GM23338 (cell line): ENCODE measurements at regions not wholly inside any gene's neighbourhood (a gene's known extent, or its start where the extent isn't known, plus 50 kb on each side); places are given as distances from the start of the nearest gene placed in this dataset.

Experiments used
- ATAC-seq: fragments of 200-7000 bp; cut with Tn5 transposase; 3 replicates; pipeline ENCODE4 v1.9.1; 2020
- DNase-seq: peaks from one replicate; pipeline ENCODE4 v3.0.0-alpha.2; 2015; ENCODE audit warnings: low spot score
- H2AFZ ChIP-seq: fragments of 200-600 bp; sonication (generic); 2 replicates; pipeline ENCODE4 v1.8.0; 2016; ENCODE audit warnings: antibody characterized with exemption, mild to moderate bottlenecking, moderate library complexity
- H3F3A ChIP-seq: fragments of 200-600 bp; sonication (generic); replicated peaks from 2 replicates; pipeline ENCODE4 v1.8.0; 2017; ENCODE audit warnings: antibody characterized with exemption, mixed run types, low read depth
- H3K27ac ChIP-seq: fragments of 200-600 bp; sonication (generic); 2 replicates; pipeline ENCODE4 v1.6.1; 2016; ENCODE audit warnings: low read depth
- H3K27me3 ChIP-seq: fragments of 200-600 bp; sonication (generic); 2 replicates; pipeline ENCODE4 v1.8.0; 2016; ENCODE audit warnings: mild to moderate bottlenecking, mixed run types, moderate library complexity; ENCODE audit not compliant: insufficient read depth
- H3K36me3 ChIP-seq: fragments of 200-600 bp; sonication (generic); 2 replicates; pipeline ENCODE4 v1.8.0; 2016; ENCODE audit warnings: mild to moderate bottlenecking; ENCODE audit not compliant: insufficient read depth
- H3K4me1 ChIP-seq: fragments of 200-600 bp; sonication (generic); 2 replicates; pipeline ENCODE4 v1.8.0; 2016; ENCODE audit warnings: mild to moderate bottlenecking, moderate library complexity; ENCODE audit not compliant: insufficient read depth
- H3K4me2 ChIP-seq: fragments of 200-600 bp; sonication (generic); 2 replicates; pipeline ENCODE4 v1.7.1; 2017; ENCODE audit warnings: mixed run types
- H3K4me3 ChIP-seq: fragments of 200-600 bp; sonication (generic); 2 replicates; pipeline ENCODE4 v1.6.1; 2016; ENCODE audit warnings: mixed run types
- H3K79me2 ChIP-seq: fragments of 200-600 bp; sonication (generic); replicated peaks from 2 replicates; pipeline ENCODE4 v1.8.0; 2017; ENCODE audit warnings: mild to moderate bottlenecking; ENCODE audit not compliant: insufficient read depth
- H3K9me2 ChIP-seq: fragments of 200-600 bp; sonication (generic); 2 replicates; pipeline ENCODE4 v1.8.0; 2017; ENCODE audit not compliant: insufficient read depth
- H4K20me1 ChIP-seq: fragments of 200-600 bp; sonication (generic); replicated peaks from 2 replicates; pipeline ENCODE4 v1.8.0; 2017; ENCODE audit warnings: mild to moderate bottlenecking; ENCODE audit not compliant: insufficient read depth
- H3K27ac Mint-ChIP-seq: 2 replicates; pipeline ENCODE4 v1.8.0; 2020; ENCODE audit warnings: inconsistent platforms, mild to moderate bottlenecking, moderate library complexity, mixed read lengths
- H3K27me3 Mint-ChIP-seq: 3 replicates; pipeline ENCODE4 v1.8.0; 2022; ENCODE audit warnings: low read depth, mild to moderate bottlenecking, moderate library complexity, mixed read lengths, inconsistent platforms; ENCODE audit not compliant: insufficient read depth, poor library complexity
- H3K36me3 Mint-ChIP-seq: 3 replicates; pipeline ENCODE4 v1.8.0; 2021; ENCODE audit warnings: low read depth, mild to moderate bottlenecking, inconsistent platforms, moderate library complexity, mixed read lengths
- H3K4me1 Mint-ChIP-seq: 3 replicates; pipeline ENCODE4 v1.8.0; 2020; ENCODE audit warnings: mild to moderate bottlenecking, inconsistent platforms, mixed read lengths
- H3K4me3 Mint-ChIP-seq: 3 replicates; pipeline ENCODE4 v1.8.0; 2021; ENCODE audit warnings: moderate library complexity, mild to moderate bottlenecking, inconsistent platforms, mixed read lengths
- H3K9me3 Mint-ChIP-seq: 3 replicates; pipeline ENCODE4 v1.8.0; 2020; ENCODE audit warnings: moderate library complexity, mild to moderate bottlenecking, inconsistent platforms, mixed read lengths
- CTCF ChIP-seq, 2 experiments: fragments of 200-600 bp in 1 of 2; sonication (generic) in 1 of 2; conservative IDR thresholded peaks; 2 replicates each; pipeline versions ENCODE4 v1.5.1 to v1.6.1; 2016 to 2017; ENCODE audit warnings: antibody characterized with exemption in 2 of 2, low read depth in 2 of 2, mild to moderate bottlenecking in 2 of 2, moderate library complexity in 1 of 2
- EZH2 ChIP-seq: fragments of 200-600 bp; sonication (generic); IDR thresholded peaks from one replicate; pipeline ENCODE4 v1.8.0; 2017; ENCODE audit warnings: antibody characterized with exemption, mild to moderate bottlenecking, low read depth; ENCODE audit not compliant: unreplicated experiment
- POLR2AphosphoS5 ChIP-seq: IDR thresholded peaks from 2 replicates; pipeline ENCODE4 v1.6.1; 2016; ENCODE audit warnings: antibody characterized with exemption, low read depth
- ZNF114 ChIP-seq: fragments of 250-450 bp; sonication (Bioruptor Pico); IDR thresholded peaks from 2 replicates; pipeline ENCODE4 v1.5.0; 2020; ENCODE audit warnings: mild to moderate bottlenecking, moderate library complexity
- ZNF331 ChIP-seq: fragments of 250-450 bp; sonication (Bioruptor Pico); IDR thresholded peaks from 2 replicates; pipeline ENCODE4 v1.5.0; 2020; ENCODE audit warnings: low read depth, mild to moderate bottlenecking, moderate library complexity
- TF ChIP-seq, protein P1 (sequence below): IDR thresholded peaks from 2 replicates; pipeline ENCODE4 v1.6.1; 2016; ENCODE audit warnings: antibody characterized with exemption
- TF ChIP-seq, protein P2 (sequence below): fragments of 250-450 bp; sonication (Bioruptor Pico); IDR thresholded peaks from 2 replicates; pipeline ENCODE4 v1.5.0; 2020; ENCODE audit warnings: mild to moderate bottlenecking, moderate library complexity

DNA sequence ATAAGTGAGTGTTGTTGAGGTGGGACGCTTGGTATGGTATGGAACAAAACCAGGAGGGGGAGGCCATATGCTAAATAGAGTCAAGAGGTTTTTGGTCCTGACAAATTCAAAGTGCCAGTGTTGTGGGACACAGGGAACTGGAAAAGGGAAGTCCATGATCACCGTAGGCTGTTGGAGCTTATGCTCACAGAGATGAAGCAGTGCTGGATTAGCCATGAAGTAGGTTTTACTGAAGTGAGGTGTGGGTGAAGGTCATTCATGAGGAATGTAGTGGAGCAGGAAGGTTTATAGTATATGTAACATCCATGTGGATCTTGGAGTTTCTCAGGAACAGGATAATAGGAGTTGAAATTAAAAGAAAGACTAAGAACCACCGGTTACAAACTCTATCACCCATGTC lies 256.1 kb upstream of the PITX2 start:
- Histone ChIP-seq H3K4me1 (peaks cover 9% of the 10 kb centered on the region; the same call in 1 of the 2 replicates), H3K4me2 (no peak overlapping the region), H2AFZ (no peak overlapping the region), H4K20me1 (no peaks in the 10 kb centered on the region), H3F3A (no peaks in the 10 kb centered on the region), H3K4me3 (no peak overlapping the region), H3K27ac (no peak overlapping the region), H3K9me2 (peaks cover 4% of the 10 kb centered on the region), H3K27me3 (no peaks in the 10 kb centered on the region), H3K79me2 (no peaks in the 10 kb centered on the region), H3K36me3 (no peaks in the 10 kb centered on the region)
- Mint-ChIP-seq H3K36me3 (peaks cover 10% of the 10 kb centered on the region; the same call in 2 of the 3 replicates), H3K4me1 (peaks cover 17% of the 10 kb centered on the region), H3K27me3 (no peaks in the 10 kb centered on the region), H3K9me3 (peaks cover 5% of the 10 kb centered on the region; the same call in 2 of the 3 replicates), H3K4me3 (no peak overlapping the region), H3K27ac (no peak overlapping the region)
- ATAC-seq, result no peak
- no peak for TF ChIP-seq POLR2AphosphoS5
- TF ChIP-seq ZNF114 (CRISPR knock-in tag), result no peak
- TF ChIP-seq ZNF331 (CRISPR knock-in tag), result no peak
- TF ChIP-seq, protein P1, sequence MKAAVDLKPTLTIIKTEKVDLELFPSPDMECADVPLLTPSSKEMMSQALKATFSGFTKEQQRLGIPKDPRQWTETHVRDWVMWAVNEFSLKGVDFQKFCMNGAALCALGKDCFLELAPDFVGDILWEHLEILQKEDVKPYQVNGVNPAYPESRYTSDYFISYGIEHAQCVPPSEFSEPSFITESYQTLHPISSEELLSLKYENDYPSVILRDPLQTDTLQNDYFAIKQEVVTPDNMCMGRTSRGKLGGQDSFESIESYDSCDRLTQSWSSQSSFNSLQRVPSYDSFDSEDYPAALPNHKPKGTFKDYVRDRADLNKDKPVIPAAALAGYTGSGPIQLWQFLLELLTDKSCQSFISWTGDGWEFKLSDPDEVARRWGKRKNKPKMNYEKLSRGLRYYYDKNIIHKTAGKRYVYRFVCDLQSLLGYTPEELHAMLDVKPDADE, result no peak
- no peak for TF ChIP-seq EZH2
- TF ChIP-seq, protein P2, sequence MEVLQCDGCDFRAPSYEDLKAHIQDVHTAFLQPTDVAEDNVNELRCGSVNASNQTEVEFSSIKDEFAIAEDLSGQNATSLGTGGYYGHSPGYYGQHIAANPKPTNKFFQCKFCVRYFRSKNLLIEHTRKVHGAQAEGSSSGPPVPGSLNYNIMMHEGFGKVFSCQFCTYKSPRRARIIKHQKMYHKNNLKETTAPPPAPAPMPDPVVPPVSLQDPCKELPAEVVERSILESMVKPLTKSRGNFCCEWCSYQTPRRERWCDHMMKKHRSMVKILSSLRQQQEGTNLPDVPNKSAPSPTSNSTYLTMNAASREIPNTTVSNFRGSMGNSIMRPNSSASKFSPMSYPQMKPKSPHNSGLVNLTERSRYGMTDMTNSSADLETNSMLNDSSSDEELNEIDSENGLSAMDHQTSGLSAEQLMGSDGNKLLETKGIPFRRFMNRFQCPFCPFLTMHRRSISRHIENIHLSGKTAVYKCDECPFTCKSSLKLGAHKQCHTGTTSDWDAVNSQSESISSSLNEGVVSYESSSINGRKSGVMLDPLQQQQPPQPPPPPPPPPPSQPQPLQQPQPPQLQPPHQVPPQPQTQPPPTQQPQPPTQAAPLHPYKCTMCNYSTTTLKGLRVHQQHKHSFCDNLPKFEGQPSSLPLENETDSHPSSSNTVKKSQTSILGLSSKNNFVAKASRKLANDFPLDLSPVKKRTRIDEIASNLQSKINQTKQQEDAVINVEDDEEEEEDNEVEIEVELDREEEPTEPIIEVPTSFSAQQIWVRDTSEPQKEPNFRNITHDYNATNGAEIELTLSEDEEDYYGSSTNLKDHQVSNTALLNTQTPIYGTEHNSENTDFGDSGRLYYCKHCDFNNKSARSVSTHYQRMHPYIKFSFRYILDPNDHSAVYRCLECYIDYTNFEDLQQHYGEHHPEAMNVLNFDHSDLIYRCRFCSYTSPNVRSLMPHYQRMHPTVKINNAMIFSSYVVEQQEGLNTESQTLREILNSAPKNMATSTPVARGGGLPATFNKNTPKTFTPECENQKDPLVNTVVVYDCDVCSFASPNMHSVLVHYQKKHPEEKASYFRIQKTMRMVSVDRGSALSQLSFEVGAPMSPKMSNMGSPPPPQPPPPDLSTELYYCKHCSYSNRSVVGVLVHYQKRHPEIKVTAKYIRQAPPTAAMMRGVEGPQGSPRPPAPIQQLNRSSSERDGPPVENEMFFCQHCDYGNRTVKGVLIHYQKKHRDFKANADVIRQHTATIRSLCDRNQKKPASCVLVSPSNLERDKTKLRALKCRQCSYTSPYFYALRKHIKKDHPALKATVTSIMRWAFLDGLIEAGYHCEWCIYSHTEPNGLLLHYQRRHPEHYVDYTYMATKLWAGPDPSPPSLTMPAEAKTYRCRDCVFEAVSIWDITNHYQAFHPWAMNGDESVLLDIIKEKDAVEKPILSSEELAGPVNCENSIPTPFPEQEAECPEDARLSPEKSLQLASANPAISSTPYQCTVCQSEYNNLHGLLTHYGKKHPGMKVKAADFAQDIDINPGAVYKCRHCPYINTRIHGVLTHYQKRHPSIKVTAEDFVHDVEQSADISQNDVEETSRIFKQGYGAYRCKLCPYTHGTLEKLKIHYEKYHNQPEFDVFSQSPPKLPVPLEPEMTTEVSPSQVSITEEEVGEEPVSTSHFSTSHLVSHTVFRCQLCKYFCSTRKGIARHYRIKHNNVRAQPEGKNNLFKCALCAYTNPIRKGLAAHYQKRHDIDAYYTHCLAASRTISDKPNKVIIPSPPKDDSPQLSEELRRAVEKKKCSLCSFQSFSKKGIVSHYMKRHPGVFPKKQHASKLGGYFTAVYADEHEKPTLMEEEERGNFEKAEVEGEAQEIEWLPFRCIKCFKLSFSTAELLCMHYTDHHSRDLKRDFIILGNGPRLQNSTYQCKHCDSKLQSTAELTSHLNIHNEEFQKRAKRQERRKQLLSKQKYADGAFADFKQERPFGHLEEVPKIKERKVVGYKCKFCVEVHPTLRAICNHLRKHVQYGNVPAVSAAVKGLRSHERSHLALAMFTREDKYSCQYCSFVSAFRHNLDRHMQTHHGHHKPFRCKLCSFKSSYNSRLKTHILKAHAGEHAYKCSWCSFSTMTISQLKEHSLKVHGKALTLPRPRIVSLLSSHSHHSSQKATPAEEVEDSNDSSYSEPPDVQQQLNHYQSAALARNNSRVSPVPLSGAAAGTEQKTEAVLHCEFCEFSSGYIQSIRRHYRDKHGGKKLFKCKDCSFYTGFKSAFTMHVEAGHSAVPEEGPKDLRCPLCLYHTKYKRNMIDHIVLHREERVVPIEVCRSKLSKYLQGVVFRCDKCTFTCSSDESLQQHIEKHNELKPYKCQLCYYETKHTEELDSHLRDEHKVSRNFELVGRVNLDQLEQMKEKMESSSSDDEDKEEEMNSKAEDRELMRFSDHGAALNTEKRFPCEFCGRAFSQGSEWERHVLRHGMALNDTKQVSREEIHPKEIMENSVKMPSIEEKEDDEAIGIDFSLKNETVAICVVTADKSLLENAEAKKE (CRISPR knock-in tag), result no peak
- no peak for TF ChIP-seq CTCF (conservative IDR thresholded peaks at IDR 0.05; ENCODE audit: low read depth in 2 of 2)
- DNase-seq, result no peak
